Panc1 (cell line): ENCODE measurements at regions not wholly inside any gene's neighbourhood (a gene's known extent, or its start where the extent isn't known, plus 50 kb on each side); places are given as distances from the start of the nearest gene placed in this dataset.
"Not testable (repeated sequence)": the region's sequence is repeated elsewhere in the genome, so short reads cannot be mapped to it uniquely, and the experiment has no call there.

Source experiments
- POLR2AphosphoS5 ChIP-seq: IDR thresholded peaks from 2 replicates; pipeline ENCODE4 v1.6.1; 2012; ENCODE audit warnings: mild to moderate bottlenecking, low read depth, low read length, moderate library complexity
- SIN3A ChIP-seq: IDR thresholded peaks from 2 replicates; pipeline ENCODE4 v1.6.1; 2012; ENCODE audit warnings: low read depth, mild to moderate bottlenecking, low read length, moderate library complexity, borderline replicate concordance; ENCODE audit not compliant: insufficient read depth
- TCF7L2 ChIP-seq: IDR thresholded peaks from 2 replicates; pipeline ENCODE4 v1.6.1; 2011; ENCODE audit warnings: mild to moderate bottlenecking, low read depth, low read length, inconsistent platforms
- TF ChIP-seq, protein P1 (sequence below): fragments of 450-650 bp; IDR thresholded peaks from 2 replicates; pipeline ENCODE4 v1.5.1; 2017; ENCODE audit warnings: mild to moderate bottlenecking
- TF ChIP-seq, protein P2 (sequence below), 2 experiments: IDR thresholded peaks; 2 replicates each; pipeline ENCODE4 v1.6.1; 2011 to 2012; ENCODE audit warnings: low read depth in 2 of 2, control low read depth in 1 of 2, low read length in 1 of 2, mild to moderate bottlenecking in 1 of 2, moderate library complexity in 1 of 2; ENCODE audit not compliant: insufficient read depth in 1 of 2

GRCh38 chr4:118572991-118573390, 112.2 kb upstream of the METTL14 start:
- TF ChIP-seq, protein P1, sequence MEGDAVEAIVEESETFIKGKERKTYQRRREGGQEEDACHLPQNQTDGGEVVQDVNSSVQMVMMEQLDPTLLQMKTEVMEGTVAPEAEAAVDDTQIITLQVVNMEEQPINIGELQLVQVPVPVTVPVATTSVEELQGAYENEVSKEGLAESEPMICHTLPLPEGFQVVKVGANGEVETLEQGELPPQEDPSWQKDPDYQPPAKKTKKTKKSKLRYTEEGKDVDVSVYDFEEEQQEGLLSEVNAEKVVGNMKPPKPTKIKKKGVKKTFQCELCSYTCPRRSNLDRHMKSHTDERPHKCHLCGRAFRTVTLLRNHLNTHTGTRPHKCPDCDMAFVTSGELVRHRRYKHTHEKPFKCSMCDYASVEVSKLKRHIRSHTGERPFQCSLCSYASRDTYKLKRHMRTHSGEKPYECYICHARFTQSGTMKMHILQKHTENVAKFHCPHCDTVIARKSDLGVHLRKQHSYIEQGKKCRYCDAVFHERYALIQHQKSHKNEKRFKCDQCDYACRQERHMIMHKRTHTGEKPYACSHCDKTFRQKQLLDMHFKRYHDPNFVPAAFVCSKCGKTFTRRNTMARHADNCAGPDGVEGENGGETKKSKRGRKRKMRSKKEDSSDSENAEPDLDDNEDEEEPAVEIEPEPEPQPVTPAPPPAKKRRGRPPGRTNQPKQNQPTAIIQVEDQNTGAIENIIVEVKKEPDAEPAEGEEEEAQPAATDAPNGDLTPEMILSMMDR, result not testable (repeated sequence)
- not testable (repeated sequence) for TF ChIP-seq POLR2AphosphoS5, TCF7L2, SIN3A
- TF ChIP-seq, protein P2, sequence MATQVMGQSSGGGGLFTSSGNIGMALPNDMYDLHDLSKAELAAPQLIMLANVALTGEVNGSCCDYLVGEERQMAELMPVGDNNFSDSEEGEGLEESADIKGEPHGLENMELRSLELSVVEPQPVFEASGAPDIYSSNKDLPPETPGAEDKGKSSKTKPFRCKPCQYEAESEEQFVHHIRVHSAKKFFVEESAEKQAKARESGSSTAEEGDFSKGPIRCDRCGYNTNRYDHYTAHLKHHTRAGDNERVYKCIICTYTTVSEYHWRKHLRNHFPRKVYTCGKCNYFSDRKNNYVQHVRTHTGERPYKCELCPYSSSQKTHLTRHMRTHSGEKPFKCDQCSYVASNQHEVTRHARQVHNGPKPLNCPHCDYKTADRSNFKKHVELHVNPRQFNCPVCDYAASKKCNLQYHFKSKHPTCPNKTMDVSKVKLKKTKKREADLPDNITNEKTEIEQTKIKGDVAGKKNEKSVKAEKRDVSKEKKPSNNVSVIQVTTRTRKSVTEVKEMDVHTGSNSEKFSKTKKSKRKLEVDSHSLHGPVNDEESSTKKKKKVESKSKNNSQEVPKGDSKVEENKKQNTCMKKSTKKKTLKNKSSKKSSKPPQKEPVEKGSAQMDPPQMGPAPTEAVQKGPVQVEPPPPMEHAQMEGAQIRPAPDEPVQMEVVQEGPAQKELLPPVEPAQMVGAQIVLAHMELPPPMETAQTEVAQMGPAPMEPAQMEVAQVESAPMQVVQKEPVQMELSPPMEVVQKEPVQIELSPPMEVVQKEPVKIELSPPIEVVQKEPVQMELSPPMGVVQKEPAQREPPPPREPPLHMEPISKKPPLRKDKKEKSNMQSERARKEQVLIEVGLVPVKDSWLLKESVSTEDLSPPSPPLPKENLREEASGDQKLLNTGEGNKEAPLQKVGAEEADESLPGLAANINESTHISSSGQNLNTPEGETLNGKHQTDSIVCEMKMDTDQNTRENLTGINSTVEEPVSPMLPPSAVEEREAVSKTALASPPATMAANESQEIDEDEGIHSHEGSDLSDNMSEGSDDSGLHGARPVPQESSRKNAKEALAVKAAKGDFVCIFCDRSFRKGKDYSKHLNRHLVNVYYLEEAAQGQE (IDR thresholded peaks at IDR 0.05; ENCODE audit: insufficient read depth in 1 of 2, low read depth in 2 of 2, low read length in 1 of 2), result not testable (repeated sequence)
